NCI-H748 (cell line): ENCODE measurements at regions not wholly inside any gene's neighbourhood (a gene's known extent, or its start where the extent isn't known, plus 50 kb on each side); places are given as distances from the start of the nearest gene placed in this dataset.

Experiments used
- DNase-seq: peaks from one replicate; lab custom pipeline; 2025; ENCODE audit not compliant: unreplicated experiment; lab: John Stamatoyannopoulos, UW

DNA sequence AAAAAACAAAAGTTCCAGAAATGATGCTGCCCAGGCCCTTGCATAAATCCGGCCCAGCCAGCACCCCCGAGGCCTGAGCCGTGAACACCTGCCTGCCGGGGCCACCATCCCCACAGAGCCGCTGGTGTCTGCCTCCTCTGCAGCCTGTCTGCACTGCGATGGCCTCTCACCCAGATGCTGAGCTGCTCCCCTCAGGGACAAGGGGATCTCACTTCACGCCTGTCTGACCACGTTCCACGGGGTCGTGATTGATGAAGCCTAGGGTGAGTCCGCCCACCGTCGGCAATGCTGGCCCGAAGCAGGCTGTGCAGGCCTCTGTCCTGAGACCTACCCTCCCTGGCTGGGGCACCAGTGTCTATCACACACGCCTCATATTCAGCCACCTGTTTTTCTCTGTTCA is 444.2 kb downstream of the EIPR1 start:
- no peak for DNase-seq

DNA sequence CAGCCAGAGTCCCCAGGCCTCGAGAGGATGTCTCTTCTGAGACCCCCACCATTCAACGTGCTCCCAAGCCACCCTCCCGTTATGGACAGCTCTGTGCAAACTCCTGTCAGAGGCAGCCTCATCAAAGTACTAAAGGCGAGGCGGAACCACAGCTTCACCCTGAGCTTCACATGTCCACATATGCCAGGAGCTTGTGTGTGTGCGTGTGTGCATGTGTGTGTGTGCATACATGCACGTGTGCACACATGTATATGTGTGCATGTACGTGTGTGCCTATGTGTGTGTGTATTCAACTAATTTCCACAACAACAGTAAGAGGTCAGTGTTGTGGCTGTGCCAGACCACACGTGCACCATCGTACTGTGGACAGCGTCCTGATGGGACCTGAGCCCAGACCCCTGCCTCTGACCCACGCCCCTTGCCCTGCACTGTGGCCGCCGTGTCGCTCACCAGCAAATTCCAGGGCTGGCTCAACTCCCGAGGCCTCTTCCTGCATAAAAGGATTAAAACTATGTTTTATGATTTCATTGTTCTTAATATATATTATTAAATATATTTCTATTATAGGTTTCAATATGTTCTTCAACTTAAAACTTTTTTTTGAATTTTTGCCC is 444.8 kb downstream of the EIPR1 start:
- DNase-seq, result no peak

DNA sequence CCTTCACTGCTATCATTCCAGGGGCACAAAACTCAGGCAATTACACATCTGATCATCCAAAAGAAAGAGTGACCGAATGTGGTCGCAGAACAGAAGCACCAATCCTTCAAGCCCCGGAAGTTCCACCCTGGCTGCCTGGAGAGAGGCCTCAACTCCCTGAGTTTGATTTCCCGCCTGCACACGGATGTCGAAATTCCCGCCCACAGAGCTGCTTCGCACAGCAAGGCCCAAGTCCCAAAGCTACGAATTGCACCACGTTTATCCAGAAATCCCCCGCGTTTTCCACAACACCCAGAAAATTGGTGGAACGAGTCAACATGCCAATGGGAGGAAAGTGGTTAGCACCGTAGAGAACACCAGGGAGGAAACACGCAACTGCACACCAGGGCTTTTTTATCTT is 445.4 kb downstream of the EIPR1 start:
- no peak for DNase-seq

DNA sequence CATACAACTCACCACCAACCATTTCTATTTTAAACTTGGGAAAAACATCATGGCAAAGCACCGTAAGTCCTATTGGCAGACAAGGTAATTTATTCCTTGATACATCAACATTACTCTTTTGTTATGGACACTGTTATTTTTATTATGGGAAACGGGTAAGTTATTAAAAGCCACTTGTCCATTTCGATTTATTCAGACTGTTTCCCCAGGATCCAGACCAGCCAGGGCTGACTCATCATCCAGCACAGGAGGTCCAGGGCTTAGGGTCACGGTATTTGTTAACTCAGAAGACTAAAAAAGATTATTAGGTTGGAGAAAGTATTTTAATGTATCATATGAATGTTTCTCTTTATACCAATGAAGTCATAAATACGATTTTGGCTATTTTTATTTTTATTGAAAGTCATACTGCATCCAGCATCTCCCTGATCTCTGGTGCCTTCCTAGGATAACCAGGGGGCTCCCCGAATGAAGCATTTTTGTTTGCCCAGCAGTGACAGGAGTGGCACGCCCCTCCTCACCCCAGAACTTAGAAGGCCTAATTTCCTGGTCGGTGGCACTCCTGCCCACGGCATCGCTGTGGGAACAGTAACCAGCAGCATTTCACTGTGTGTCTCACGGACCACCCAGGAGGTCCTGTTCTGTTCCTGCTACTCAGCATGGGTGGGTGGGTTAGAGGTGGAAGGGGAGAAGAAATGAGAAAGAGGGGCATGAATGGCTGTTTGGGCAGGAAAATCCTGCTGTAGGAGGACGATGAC is 446.1 kb downstream of the EIPR1 start:
- no peak for DNase-seq

DNA sequence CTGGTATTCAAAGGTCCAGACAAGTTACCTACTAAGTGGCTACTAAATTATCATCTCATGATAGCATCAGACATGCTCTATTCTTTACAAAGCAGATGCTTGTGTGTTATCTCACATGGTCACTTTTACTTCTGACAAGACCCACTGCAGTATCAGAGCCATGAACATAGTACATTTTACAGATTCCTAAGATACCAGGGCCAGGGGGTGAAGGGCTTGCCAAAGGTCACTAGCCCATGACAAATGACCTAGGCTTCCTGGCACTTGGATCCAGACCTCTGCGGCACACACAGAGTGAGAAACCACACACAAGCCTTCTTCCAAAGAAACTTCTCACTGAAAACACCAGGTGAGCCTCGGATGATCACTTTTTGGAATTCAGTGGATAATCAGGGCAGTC is 446.8 kb downstream of the EIPR1 start:
- no peak for DNase-seq

DNA sequence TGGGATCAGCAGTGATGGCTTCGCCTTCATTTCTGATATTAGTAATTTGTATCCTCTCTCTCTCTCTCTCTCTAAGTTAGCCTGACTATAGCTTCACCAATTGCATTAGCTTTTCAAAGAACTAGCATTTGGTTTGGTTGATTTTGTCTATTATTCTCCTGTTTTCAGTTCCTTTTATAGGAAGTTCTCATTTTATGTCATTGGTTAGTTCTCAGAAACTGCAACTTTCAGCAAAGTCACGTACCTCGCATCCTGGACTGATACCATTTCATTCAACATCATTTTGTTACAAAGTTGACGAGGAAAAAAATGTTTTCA is 450.8 kb downstream of the EIPR1 start:
- DNase-seq, result no peak

DNA sequence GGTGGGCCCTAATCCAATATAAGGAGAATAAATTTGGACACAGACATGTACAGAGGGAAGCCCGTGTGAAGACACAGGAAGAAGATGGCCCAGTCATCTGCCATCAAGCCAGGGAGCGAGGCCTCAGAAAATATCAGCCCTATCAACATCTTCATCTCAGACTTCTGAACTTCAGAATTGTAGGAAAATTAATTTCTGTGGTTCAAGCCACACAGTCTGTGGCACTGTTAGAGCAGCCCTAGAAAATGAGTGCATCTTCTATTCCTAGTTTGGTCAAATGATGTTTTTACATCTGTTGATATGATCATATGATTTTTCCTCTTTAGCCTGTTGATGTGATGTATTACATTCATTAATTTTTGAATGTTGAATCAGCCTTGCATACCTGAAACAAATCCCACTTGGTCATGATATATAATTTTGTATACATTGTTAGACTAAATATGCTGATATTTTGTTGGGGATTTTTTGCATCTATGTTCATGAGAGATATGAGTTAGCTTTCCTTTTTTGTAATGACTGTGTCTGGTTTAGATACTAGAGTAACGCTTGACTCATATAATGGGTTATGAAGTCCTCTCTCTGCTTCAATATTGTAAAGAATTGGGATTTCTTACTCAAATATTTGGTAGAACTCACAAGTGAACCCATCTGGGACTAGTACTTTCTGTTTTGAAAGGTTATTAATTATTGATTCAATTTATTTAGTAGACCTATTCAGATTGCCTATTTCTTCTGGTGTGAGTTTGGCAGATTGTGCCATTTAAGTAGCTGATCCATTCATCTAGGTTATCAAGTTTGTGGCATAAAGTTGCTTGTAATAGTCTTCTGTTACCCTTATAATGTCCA is 451.4 kb downstream of the EIPR1 start:
- DNase-seq, result no peak

DNA sequence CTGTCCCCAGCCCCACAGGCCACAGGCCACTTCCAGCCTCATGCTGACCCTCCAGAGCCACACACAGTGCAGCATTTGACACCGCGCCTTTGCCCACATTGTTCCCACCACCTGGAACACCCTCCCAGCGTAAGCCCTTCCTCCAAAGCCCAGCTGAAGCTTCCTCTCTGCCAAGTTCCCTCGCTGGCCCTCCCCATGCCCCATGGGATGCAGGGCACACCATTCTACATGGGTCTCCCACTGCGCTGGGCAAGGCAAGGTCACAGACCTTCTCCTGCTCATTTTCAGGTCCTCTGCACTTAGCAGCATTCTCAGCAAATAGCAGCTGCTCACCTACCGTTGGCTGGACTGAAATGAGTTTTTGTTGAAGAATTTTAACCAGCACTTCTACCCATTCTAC is 455.5 kb downstream of the EIPR1 start:
- no peak for DNase-seq

DNA sequence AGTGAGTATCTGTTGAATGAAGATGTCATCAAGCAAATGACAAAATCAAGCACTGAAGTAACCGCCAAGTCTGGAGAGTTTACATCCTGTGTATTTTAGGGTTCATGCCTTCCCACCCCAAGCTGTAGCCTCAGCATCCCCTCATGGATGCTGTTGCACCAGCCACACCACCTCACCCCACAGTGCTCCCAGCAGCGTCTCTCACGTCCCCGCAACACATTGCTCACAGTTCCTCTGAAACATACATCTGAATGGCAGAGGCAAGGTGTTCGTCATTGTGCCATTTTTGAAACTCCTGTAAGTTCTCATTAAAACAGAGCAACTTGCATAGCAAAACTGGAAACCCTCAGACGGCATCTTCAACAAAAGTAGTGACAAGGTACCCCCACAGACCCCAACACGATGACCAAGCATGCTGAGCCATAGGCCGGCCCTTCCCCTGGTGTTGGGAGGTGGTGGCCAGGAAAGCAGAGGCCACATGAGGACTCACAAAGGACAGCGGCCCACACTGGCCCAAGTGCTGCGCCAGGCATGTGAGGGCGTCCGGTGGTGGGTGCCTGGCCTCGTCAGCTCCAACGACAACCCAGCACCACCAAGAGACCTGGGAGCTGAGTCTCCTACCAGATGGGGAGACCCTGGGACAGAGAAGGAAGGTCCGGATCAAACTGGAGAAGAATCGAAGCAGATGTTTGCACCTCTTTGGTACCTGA is 456.5 kb downstream of the EIPR1 start:
- no peak for DNase-seq

DNA sequence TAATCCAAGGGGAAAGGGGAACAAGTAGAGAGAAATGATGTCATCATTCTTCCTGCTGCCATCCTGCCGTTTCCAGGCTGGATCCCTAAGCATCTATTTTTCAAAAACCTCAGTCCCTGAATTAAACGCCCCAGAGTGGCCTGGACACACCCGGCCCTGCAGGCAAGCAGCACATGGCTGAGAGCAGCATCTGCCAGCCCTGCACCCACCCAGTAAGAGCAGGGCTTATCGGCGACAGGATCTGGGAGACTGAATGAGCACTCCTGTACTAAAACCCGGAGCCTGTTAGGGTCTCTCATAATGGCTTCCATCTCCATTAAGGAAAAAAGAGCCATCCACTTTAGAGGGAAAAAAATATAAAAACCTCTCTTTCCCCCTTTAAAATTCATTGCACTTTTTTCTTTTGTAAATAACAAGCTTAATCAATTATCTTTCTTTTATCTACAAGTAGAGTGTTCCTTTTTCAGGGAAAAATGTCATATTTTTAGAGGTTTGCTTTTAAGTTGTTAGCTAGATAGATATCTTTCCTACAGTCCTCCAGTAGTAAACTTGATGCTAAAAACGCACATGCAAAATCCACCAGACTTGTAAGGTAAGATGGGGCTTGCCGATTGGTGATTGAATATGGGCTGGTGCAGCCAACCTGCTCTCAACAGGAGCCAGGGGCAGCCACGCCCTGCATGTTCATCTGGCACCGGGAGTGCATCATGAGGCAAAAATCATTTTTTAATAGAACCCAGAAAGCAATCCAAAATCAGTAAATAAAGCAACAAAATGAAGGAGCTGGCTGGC is 457.8 kb downstream of the EIPR1 start:
- peak; percentile 48 for DNase-seq

DNA sequence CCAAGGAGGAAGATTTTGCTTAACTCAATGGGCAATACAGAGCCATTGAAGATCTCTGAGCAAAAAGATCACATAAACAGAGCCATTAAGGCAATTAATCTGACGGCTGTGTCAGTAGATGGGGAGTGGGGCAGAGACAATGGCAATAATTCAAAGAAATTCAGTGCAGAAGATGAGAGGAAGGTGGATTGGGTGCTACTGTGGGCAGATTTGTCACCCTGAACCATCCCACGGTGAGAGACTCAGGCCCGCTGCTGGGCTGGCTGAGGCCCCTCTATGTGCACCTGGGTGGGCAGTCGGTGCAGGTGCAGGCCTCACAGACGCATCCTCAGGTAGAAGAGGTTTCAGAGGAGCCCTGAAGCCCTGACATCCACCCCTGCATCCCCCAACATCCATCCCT is 458.6 kb downstream of the EIPR1 start:
- no peak for DNase-seq

DNA sequence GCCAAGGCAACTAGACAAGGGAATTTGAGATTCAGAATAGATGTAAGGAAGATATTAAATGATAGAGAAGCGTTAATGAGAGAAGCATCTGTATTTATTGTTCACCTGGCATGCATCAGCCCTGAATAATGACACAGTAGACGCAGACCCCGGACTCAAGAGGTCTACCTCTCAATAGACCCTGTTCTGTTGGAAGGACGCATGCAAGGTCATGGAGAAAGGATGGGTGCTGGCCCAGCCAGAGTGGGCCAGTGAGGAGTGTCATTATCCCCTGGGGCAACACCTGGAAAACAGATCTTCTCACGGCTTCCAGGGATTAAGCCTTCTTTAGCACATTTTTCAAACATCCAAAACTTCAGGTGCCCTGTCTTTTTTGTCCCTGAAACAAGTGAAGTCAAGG is 461.0 kb downstream of the EIPR1 start:
- no peak for DNase-seq

DNA sequence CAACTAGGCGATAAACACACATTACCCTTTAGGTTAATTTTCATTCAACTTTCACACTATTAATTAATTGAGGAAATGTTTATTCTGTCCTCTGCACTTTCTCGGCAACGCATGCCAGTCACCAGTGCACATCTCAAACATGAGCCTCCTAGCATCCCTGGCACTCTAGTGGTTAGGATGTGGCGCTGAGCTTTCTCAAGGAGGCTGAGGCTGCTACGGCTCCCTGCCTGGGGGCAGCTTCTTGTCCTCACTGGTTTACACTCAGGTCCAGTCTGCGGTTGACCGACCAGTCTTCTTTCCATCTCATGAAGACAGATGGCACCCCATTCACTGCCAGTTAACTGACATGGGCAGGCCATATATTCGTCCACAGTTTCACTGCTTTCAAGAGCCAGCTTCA is 463.4 kb downstream of the EIPR1 start:
- no peak for DNase-seq

DNA sequence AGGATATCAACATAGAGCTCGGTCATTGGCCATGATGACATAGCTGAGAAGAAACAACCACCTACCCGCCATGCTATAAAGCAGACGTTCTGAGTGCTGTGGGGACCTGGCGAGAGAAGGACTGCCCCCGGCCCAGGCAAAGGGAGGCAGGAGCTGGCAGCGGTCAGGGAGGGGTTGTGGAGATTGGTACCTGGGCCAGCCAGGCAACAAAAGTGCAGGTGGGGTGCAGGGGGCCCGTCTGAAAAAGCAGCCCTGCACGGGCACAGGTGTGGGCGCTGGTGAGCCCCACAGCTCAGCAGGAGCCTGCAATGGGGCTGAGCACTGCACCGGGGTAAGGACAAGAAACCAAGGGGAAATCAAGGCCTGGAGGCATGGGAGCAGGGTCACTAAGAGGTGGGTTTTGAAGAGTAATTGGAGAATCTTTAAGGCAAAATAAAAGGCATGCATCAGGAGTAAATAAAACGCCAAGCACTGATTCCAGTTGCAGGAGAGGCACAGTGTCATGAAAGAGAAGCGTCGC is 464.0 kb downstream of the EIPR1 start:
- DNase-seq, result no peak

DNA sequence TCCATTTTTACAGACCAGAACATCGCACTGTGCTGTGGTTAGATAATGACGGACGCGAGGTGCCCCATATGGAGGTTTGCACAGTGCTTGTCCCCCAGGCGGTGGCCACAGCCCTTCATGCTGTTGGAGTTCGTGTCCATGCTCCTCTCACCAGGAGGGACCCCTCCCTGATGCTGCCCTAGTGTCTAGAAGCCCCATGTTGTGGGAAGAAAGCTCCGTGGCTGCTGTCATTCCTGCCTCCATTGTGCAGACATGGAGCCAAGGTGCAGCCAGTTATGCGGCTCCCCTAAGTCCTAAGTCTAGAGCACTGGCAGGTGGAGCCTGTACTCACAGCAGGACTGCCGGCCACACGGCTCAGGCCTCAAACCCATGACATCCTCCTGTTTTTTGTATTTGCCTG is 464.9 kb downstream of the EIPR1 start:
- DNase-seq, result no peak

DNA sequence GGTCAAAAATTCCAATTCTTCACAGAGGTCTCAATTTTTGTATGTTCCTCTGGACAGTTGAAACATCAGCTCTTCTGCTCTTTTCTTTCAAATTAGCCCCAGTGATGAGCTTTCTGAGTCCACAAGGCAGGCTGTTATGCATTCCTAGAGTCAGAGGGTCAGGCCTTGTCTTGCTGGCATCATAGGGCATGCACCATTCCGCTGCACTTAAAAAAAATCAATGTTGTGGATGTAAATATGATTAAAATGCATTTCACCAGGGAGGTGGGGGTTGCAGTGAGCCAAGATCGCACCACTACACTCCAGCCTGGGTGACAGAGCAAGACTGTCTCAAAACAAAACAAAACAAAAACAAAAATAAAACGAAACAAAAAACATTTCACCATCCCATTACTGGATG is 465.3 kb downstream of the EIPR1 start:
- no peak for DNase-seq

DNA sequence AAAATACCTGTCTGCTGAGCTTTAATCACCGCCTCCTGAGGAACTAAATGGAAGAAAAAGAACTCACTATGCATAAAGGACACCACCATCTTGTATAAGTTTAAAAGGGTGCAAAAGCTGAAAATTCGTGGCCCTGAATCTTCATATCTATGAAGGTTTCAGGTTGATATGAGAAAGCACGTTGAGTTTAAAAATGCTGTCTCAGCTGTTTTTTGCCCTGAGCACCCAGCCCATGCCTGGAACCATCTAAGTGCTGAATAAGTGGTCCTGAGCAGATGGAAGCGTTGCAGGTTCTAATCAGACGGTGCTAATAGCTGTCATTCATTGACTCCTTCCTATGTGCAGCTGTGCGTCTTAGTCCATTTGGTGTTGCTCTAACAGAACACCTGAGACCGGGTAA is 467.4 kb downstream of the EIPR1 start:
- no peak for DNase-seq

DNA sequence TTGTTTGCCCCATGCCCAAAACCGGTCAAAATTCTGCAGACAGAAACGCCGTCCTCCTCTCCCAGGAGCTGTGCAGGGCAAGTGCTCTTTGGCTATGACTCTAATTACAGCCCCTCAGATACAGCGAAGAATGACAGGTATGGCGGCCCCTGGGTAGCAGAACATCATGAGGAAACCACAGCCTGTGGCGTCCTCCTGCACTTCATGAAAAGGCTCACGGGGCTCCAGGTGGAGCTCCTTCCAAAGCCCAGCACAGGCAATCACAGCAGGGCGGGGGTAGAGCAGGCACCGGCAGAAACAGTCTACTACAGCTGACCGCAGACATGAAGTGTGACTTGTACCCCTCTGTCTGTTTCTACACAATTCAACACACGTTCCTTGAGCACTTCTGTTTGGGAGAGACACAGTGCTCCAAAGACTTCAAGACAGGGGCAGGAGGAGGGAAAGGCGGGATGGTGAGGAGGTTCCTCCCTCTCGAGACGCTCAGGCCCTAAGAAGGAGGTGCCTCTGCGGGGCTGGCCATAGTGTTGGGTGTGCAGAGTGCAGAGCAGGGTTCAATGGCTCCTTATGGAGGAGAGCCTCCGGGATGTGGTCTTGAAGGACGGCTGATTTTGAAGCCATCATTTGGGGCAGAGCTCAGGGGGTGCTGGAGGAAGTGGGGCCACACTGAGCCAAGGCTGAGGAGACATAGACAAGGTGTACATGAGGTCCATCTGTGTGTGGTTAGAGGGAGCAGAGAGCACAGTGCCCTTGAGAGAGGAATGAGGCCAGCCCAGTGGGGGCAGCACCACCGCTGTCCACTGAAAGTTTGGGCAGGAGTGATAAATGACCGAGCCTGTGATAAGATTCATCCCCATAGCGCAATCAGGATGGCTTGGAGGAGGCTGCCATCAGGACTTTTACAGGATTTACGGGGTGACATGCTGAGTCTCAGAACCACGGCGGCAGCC is 468.3 kb downstream of the EIPR1 start:
- no peak for DNase-seq

DNA sequence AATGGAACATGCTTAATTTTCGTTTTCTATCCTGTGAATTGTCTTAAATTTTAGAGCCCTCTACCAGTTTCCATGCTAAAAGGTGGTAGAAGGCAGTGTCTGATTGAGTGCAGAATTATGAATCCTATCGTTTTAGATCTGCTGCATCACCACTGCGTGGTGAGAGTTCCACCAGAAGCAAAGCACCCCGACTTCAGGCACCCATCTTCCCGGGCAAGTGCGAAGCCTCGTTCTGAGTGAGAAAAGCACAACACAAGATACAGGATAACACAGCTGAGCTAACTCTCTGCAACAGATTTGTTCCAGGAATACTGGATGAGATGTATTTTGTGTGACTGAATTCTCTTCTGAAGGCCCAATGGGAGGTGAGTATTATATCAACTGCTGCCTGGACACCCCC is 471.5 kb downstream of the EIPR1 start:
- no peak for DNase-seq
